Upper lobe of left lung (tissue), 4 donors: ENCODE measurements at regions not wholly inside any gene's neighbourhood (a gene's known extent, or its start where the extent isn't known, plus 50 kb on each side); places are given as distances from the start of the nearest gene placed in this dataset.

Source experiments
- POLR2AphosphoS5 ChIP-seq, 2 donors: sonication (generic); formaldehyde crosslinking; IDR thresholded peaks; one replicate each; pipeline ENCODE4 v1.5.1; 2017; ENCODE audit warnings: antibody characterized with exemption in 2 of 2
- TF ChIP-seq, protein P1 (sequence below), 6 experiments: fragments of 450-650 bp in 4 of 6; fragments of 200-600 bp in 2 of 6; sonication (generic) in 2 of 6; IDR thresholded peaks; one replicate each; pipeline ENCODE4 v1.5.1; 2016 to 2019; ENCODE audit warnings: antibody characterized with exemption in 6 of 6

- TF ChIP-seq, protein P1, sequence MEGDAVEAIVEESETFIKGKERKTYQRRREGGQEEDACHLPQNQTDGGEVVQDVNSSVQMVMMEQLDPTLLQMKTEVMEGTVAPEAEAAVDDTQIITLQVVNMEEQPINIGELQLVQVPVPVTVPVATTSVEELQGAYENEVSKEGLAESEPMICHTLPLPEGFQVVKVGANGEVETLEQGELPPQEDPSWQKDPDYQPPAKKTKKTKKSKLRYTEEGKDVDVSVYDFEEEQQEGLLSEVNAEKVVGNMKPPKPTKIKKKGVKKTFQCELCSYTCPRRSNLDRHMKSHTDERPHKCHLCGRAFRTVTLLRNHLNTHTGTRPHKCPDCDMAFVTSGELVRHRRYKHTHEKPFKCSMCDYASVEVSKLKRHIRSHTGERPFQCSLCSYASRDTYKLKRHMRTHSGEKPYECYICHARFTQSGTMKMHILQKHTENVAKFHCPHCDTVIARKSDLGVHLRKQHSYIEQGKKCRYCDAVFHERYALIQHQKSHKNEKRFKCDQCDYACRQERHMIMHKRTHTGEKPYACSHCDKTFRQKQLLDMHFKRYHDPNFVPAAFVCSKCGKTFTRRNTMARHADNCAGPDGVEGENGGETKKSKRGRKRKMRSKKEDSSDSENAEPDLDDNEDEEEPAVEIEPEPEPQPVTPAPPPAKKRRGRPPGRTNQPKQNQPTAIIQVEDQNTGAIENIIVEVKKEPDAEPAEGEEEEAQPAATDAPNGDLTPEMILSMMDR (IDR thresholded peaks at IDR 0.05): no peak
- TF ChIP-seq POLR2AphosphoS5 (IDR thresholded peaks at IDR 0.05): no peak
Observed at GRCh38 chr1:70895531-70895930, 152.1 kb downstream of the PTGER3 start.
